Islet precursor cell (in vitro differentiated cells): ENCODE measurements at regions not wholly inside any gene's neighbourhood (a gene's known extent, or its start where the extent isn't known, plus 50 kb on each side); places are given as distances from the start of the nearest gene placed in this dataset.
A peak's percentile ranks its signal among the peaks of the same experiment; 100 is the strongest.
"Not testable (repeated sequence)": the region's sequence is repeated elsewhere in the genome, so short reads cannot be mapped to it uniquely, and the experiment has no call there.

Experiments
- DNase-seq: peaks from one replicate; pipeline ENCODE4 v3.0.0-alpha.2; 2018

- DNase-seq, result no peak
Measured at GRCh38 chr16:6709736-6710135, 622.9 kb upstream of the RBFOX1 start.

GRCh38 chr16:6708576-6709215, 623.9 kb upstream of the RBFOX1 start:
- no peak for DNase-seq

- DNase-seq, result no peak
Measured at GRCh38 chr16:6704306-6704930, 628.2 kb upstream of the RBFOX1 start.

GRCh38 chr16:6701096-6701495, 631.5 kb upstream of the RBFOX1 start:
- no peak for DNase-seq

GRCh38 chr16:6698548-6698947, 634.1 kb upstream of the RBFOX1 start:
- no peak for DNase-seq

GRCh38 chr16:6695666-6696065, 637.0 kb upstream of the RBFOX1 start:
- no peak for DNase-seq

GRCh38 chr16:6694636-6695035, 638.0 kb upstream of the RBFOX1 start:
- no peak for DNase-seq

GRCh38 chr16:6693418-6693817, 639.2 kb upstream of the RBFOX1 start:
- not testable (repeated sequence) for DNase-seq

- no peak for DNase-seq
Measured at GRCh38 chr16:6692874-6693273, 639.8 kb upstream of the RBFOX1 start.

- DNase-seq, result no peak
Measured at GRCh38 chr16:6690741-6691140, 641.9 kb upstream of the RBFOX1 start.

- DNase-seq, result no peak
Measured at GRCh38 chr16:6689643-6690042, 643.0 kb upstream of the RBFOX1 start.

GRCh38 chr16:6687593-6687992, 645.1 kb upstream of the RBFOX1 start:
- DNase-seq, result no peak

- DNase-seq, result peak; percentile 67
Measured at GRCh38 chr16:6684076-6684673, 648.5 kb upstream of the RBFOX1 start.

- peak; percentile 81 for DNase-seq
Measured at GRCh38 chr16:6682142-6682811, 650.4 kb upstream of the RBFOX1 start.

- no peak for DNase-seq
Measured at GRCh38 chr16:6678586-6678985, 654.1 kb upstream of the RBFOX1 start.

GRCh38 chr16:6674071-6674470, 658.6 kb upstream of the RBFOX1 start:
- no peak for DNase-seq

GRCh38 chr16:6672507-6672906, 660.1 kb upstream of the RBFOX1 start:
- DNase-seq, result no peak

GRCh38 chr16:6667393-6667792, 665.3 kb upstream of the RBFOX1 start:
- DNase-seq, result no peak

- DNase-seq, result no peak
Measured at GRCh38 chr16:6665126-6665525, 667.5 kb upstream of the RBFOX1 start.

- no peak for DNase-seq
Measured at GRCh38 chr16:6663668-6664067, 669.0 kb upstream of the RBFOX1 start.

- DNase-seq, result no peak
Measured at GRCh38 chr16:6656760-6657159, 675.9 kb upstream of the RBFOX1 start.

GRCh38 chr16:6646891-6647290, 685.8 kb upstream of the RBFOX1 start:
- no peak for DNase-seq

GRCh38 chr16:6645768-6646568, 686.7 kb upstream of the RBFOX1 start:
- no peak for DNase-seq
